ENCODE measurements at regions not wholly inside any gene's neighbourhood (a gene's known extent, or its start where the extent isn't known, plus 50 kb on each side); places are given as distances from the start of the nearest gene placed in this dataset.

GRCh38 chr2:71940695-71941094 lies 207.0 kb downstream of the CYP26B1 start (continued):
- TF ChIP-seq PML (IDR thresholded peaks at IDR 0.05; ENCODE audit: low read length): no peak
- no peak for TF ChIP-seq ZC3H4 (CRISPR knock-in tag; IDR thresholded peaks at IDR 0.05; ENCODE audit: borderline replicate concordance)
- TF ChIP-seq, protein P1, sequence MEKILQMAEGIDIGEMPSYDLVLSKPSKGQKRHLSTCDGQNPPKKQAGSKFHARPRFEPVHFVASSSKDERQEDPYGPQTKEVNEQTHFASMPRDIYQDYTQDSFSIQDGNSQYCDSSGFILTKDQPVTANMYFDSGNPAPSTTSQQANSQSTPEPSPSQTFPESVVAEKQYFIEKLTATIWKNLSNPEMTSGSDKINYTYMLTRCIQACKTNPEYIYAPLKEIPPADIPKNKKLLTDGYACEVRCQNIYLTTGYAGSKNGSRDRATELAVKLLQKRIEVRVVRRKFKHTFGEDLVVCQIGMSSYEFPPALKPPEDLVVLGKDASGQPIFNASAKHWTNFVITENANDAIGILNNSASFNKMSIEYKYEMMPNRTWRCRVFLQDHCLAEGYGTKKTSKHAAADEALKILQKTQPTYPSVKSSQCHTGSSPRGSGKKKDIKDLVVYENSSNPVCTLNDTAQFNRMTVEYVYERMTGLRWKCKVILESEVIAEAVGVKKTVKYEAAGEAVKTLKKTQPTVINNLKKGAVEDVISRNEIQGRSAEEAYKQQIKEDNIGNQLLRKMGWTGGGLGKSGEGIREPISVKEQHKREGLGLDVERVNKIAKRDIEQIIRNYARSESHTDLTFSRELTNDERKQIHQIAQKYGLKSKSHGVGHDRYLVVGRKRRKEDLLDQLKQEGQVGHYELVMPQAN (IDR thresholded peaks at IDR 0.05; ENCODE audit: borderline replicate concordance): no peak

DNA sequence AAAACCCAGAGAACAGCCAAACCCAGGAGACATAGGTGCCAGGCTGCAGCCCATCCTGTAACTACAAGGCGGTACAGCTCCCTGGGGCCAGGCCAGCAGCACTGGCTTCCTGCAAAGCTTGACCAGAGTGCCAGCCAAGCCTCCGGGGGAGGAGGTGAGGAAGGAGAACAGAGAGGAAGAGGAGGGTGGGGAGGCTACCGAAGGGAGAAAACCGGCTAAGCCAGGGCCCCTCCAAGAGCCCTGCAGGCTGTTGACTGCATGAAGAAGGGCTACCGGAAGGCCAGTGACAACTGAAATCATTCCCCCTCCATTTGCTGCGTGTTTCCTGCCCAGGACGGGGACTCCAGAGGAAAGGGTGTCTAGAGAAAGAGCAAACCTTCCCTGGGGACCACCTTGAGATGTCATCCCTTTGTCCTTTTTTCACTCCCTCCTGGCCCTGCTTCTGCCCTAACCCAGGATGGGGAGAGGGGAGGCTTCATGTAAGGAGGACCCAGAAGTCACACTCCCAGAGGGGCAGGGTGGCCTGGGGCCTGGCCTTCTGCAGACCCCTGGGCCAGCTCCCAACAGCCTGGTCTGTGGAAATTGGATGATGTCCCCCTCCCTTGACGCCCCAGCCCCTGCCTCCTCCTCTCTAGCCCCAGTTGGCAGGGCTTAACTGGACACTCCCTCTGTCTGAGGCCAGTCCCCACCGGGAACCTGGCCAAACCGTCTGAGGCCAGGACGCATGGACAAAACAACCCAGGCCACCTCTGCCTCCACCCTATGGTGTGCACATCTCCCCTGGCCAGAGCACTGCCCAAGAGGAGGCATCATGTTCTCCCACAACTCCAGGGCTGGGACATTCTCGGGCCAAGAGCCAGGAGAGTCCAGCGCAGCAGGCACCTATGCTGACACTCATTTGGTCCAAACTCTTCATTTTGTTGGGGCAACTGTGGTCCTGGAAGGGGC lies 207.8 kb downstream of the CYP26B1 start:
- Histone ChIP-seq H3K79me2 (ENCODE audit: control insufficient read depth, insufficient read depth, low read length) (no peaks in the 10 kb centered on the region), H3K36me3 (ENCODE audit: control insufficient read depth, insufficient read depth, low read length) (no peaks in the 10 kb centered on the region), H3K4me2 (ENCODE audit: insufficient read depth, low read length) (no peak overlapping the region), H3K9me3 (replicated peaks; ENCODE audit: control insufficient read depth, insufficient read depth, low read depth, low read length) (no peaks in the 10 kb centered on the region), H3K9ac (ENCODE audit: insufficient read depth in 1 of 2, low read depth in 2 of 2, low read length in 2 of 2) (no peak overlapping the region; a peak in 1 of 4 replicates), H4K20me1 (replicated peaks; ENCODE audit: control insufficient read depth, insufficient read depth, low read length) (no peaks in the 10 kb centered on the region), H2AFZ (ENCODE audit: low read depth, low read length) (no peak overlapping the region), H3K27ac (ENCODE audit: extremely low read depth, low read depth, low read length) (no peak overlapping the region), H3K4me1 (replicated peaks in 1 of 2; ENCODE audit: control insufficient read depth in 2 of 2, insufficient read depth in 2 of 2, low read length in 2 of 2) (peaks cover 0 to 1% of the 10 kb centered on the region in 2 experiments; a peak in 2 of 5 replicates), H3K27me3 (ENCODE audit: control insufficient read depth in 2 of 2, insufficient read depth in 2 of 2, low read length in 2 of 2) (peaks cover 4 to 27% of the 10 kb centered on the region in 2 experiments; a peak in 2 of 5 replicates), H3K4me3 (no peak overlapping the region), H3K9me1 (ENCODE audit: control insufficient read depth, insufficient read depth, low read length) (no peaks in the 10 kb centered on the region)
- ChIA-PET POLR2A (interaction anchor here (0.7 kb wide), 1 partner anchor 338 kb away, joined by 3 read pairs; no protein-coding TSS in a partner anchor), CTCF (ENCODE audit: low intra/inter-chr PET ratio) (no interaction called here)
- ATAC-seq (no peak), FAIRE-seq (no peak), DNase-seq (ENCODE audit: extremely low read depth in 1 of 4, low spot score in 3 of 4) (no peak)
- intact Hi-C loops (cut with micrococcal nuclease): no loop called here
- 11% methylated on average over 9 of the region's 13 CpGs for WGBS (ENCODE audit: insufficient coverage, low coverage, missing lambda C conversion rate)
- BruUV-seq (replicated peaks): no TSS peak
- in situ Hi-C loops (cut with MboI): no loop called here
- TF ChIP-seq U2AF1 (optimal IDR thresholded peaks at IDR 0.05; ENCODE audit: low read depth, low read length) (no peak), TEAD2 (tag; IDR thresholded peaks at IDR 0.05) (no peak), ZKSCAN3 (CRISPR knock-in tag; IDR thresholded peaks at IDR 0.05) (no peak), BRF1 (IDR thresholded peaks at IDR 0.05; ENCODE audit: borderline replicate concordance, extremely low read depth, insufficient read length) (no peak), RBM34 (IDR thresholded peaks at IDR 0.05; ENCODE audit: borderline replicate concordance, insufficient read depth, low read length) (no peak), TSC22D4 (tag; IDR thresholded peaks at IDR 0.05) (no peak)

Measured in K562 (cell line).